NCI-H526 (cell line): ENCODE measurements at regions not wholly inside any gene's neighbourhood (a gene's known extent, or its start where the extent isn't known, plus 50 kb on each side); places are given as distances from the start of the nearest gene placed in this dataset.

ENCODE experiments used
- DNase-seq, 2 experiments: peaks; one replicate each; lab custom pipeline; 2025; lab: John Stamatoyannopoulos, UW

GRCh38 chr2:71891719-71892422 is 255.8 kb downstream of the CYP26B1 start:
- DNase-seq: no peak

GRCh38 chr2:71891155-71891554 is 256.5 kb downstream of the CYP26B1 start:
- DNase-seq: no peak

DNA sequence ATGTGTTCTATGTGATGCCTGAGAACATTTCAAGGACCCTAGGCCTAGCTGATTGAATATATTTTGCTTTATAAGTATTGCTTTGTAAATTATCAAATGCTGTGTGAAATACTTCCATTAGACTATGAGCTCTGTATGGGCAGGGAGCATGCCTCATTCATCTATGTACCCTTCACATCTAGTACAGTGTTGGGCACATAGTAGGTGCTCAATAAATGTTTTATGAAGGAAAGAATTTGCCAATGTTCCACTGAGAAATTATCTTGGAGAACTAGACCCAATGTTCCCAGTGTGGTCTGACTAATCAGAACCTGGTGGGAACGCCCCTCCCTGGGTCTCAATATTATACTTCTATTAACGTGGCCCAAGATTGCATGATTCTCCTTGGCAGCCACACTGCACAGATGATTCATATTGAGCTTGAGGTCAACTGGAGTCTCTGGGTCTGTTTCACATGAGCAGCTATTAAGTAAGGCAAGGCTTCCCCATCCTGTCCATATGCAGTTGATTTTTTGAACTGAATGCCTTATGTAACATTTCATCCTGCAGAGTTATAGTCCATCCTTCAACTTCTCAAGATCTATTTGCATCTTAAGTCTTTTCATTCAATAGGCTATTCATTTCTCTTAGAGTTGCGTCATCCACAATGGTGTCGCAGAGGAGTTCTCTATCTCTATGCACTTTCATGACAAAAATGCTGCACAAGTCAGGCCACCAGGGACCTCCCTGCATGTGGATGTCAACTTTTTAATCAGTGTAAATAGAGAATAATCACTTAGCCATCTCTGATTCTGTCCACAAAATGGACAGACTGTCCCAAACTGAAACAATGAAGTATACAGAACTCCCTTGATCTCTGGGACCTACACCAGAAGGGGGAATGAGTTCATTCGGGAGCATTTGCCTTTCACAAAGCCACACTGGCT is 257.6 kb downstream of the CYP26B1 start:
- no peak for DNase-seq

DNA sequence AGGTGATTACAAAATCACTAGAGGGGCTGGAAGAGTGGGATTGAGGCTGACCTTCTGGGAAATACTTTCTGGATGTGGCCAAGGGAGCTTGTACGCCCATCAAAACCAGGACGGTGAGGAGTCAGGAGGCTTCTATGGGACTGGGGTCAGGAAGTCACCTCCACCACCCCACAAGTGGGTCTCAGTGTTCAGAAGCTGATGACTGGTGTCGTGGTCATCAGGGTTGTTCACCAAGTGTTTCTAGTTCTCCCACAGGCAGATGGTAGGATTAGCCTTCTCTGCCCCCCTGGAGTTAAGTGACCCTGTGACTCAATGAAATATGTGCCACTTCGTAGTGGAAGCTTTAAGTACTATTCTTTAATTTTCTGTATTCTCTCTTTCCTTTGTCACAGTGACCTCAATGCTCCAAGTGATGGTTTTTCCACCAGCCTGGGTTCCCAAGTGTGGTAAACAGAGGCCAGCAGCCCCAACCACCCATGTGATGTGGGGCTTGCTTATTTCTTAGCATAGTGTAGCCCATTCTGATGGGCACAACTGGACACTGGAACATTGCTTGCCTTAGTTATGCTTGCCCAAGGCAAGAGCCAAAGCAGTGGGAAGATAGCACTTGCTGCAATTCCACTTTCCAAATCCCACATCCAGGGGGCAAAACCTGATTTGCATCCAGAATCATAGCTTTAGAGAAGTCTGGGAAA is 258.8 kb downstream of the CYP26B1 start:
- no peak for DNase-seq

GRCh38 chr2:71887196-71887595 is 260.5 kb downstream of the CYP26B1 start:
- no peak for DNase-seq

DNA sequence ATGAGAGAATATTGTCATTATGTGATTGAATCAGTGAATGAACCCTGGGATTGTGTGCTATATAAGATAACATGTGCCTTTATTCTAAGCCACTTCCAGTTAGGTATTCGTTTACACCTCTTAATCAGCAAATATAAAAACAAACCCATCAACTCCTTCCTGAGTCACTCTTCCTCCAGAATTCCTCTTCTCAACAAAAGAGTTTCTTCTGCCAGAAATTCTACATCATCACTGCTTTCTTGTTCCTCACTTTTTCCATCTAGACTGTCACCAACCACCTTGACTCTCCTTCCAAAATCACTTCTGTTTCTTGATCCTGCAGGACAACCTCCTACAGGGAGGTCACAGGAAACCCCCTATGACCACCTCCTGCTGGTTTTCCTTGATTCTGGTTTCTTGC is 261.4 kb downstream of the CYP26B1 start:
- no peak for DNase-seq

- DNase-seq: no peak
Observed at GRCh38 chr2:71884303-71885042, 263.2 kb downstream of the CYP26B1 start.

DNA sequence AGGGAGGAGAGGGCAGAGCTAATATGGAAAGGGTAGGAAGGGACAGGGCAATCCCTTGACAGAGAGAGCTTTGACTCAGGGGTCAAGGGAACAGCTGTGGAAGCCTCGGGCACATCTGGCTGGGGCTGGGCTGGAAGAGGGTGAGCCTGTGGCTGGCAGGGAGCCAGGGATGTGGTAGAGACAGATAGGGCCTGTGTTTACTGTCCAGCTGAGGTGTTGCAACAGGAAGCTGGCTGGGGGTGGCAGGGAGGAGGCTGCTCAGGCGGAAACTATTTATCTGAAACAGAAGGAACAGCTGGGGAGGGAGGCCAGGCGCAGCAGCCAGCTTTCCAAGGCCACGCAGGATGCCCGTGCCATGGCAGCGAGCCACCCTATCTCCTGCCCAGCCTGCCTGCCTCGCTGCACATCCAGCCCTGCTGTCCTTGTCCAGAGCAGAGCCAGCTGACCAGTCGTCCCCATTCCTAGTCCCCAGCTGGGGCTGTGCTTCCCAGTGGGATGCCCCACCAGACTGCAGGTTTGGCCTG is 264.7 kb downstream of the CYP26B1 start:
- no peak for DNase-seq

DNA sequence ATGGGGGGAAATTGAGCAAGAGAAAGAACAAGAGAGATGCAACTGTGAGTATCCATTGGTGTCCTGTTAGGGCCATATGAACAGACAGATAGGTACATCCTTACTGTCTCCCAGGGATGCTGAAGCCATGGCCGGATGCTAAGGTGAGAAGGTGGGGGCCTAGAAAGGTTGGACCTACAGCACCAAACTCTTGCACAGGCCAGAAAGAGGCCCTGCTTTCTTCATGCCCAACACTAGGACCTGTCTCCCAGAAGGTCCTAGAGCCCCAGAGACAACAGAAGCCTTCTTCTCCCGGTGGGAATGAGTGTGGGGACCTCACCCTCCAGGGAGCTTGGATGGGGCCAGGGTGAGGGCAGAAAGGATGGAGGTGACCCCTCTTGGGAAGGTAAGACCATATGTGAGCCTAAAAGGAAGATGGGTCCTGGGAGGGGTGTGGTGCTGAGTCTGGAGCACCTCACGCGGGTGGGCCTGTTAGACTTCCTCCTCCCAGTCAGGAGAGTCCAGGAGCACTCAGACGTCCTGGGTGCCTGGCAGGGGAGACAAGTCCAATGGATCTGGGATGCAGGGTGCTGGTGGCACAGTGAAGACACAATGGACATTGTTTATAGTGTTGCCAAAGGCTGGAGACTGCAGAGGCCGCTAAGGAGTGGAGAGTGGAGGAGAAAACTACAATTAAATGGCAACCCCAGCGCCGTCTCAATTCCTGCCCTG is 265.3 kb downstream of the CYP26B1 start:
- no peak for DNase-seq

DNA sequence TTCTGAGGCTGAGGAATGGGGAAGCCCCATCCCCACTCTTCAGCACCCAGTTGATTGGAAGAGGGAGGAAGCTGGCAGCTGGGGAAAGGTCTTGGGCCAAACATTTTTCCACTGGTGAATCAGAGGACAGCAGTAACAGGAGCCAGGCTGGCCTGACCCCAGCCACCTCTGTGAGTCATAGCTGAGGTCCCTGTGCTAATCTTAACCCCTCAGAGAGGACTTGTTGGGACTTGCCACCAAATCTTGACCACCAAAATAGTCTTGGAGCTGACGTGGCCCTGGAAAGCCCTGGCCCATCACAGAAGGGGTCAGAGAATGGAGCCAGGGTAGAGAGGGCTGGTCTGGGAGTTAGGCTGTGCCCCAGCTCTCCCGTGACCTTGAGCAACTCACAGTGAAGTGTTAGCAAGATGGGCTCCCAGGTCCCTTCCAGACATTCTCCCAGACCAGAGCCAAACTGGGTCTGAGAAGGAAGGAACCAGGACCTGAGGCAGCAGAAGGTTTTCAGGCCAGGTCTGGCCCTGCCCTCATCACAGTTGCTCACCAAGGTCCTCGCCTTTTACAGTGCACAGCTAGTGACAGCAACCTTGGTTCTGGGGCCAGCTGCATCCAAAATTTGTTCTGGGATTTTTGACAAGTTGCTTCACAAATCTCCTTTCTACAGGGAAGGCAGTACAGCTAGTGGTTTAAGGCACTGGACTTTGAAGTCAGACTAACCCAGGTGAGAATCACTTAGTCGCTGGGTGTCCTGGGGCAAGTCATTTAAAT is 266.6 kb downstream of the CYP26B1 start:
- DNase-seq: no peak

GRCh38 chr2:71880287-71880686 is 267.4 kb downstream of the CYP26B1 start:
- DNase-seq: no peak

GRCh38 chr2:71879509-71880184 is 268.0 kb downstream of the CYP26B1 start:
- DNase-seq: no peak

DNA sequence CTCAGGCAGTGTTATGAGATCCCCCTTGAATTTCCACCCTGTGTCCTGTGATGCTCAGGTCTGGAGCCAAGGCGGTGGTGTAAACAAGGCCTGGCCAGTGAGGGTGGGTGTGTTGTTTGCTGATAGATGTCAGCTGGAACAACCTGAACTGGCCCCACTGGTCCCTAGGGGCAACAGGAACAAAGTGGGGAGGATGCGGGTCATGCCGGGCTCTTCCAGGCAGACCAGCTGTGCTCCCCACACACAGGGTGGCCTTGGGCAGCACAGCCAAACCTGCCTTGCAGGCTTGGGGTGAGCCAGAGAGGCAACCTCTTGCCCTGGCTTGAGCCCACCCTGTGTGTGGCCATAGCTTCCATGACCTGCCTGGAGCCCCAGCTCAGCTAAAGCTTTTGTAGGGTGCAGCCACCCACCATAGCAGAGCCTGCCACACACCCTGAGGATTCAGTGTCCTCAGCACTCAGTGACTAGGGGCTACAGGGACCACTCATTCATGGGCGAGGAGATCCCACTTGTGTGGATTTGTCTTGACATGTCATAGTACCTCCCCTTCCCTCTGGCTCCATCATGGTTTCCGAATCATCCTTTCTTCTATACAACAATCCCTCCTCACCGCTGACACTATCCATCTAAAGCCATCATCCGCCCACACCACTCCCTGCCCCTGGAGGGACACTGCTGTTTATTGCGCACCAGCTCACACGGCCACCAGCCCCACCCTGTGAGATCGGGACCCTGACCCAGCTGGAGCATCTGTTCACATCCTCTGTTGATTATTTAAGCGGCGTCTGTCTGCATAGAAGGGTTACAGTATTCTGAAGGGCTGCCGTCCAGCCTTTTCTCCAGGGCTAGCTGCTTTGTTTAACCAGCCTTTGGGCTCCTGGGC is 268.8 kb downstream of the CYP26B1 start:
- no peak for DNase-seq

DNA sequence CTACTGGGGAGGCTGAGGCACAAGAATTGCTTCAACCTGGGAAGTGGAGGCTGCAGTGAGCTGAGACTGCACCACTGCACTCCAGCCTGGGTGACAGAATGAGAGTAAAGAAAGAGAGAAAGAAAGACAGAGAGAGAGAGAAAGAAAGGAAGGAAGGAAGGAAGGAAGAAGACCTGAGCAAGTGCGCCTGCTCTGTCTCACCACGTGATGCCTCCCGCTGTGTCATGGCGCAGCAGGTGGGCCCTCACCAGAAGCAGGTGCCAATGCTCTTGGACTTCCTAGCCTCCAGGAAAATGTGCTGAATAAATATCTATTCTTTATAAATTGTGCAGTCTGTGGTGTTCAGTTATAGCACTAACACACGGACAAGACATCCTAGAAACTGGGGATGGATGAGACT is 270.0 kb downstream of the CYP26B1 start:
- no peak for DNase-seq

DNA sequence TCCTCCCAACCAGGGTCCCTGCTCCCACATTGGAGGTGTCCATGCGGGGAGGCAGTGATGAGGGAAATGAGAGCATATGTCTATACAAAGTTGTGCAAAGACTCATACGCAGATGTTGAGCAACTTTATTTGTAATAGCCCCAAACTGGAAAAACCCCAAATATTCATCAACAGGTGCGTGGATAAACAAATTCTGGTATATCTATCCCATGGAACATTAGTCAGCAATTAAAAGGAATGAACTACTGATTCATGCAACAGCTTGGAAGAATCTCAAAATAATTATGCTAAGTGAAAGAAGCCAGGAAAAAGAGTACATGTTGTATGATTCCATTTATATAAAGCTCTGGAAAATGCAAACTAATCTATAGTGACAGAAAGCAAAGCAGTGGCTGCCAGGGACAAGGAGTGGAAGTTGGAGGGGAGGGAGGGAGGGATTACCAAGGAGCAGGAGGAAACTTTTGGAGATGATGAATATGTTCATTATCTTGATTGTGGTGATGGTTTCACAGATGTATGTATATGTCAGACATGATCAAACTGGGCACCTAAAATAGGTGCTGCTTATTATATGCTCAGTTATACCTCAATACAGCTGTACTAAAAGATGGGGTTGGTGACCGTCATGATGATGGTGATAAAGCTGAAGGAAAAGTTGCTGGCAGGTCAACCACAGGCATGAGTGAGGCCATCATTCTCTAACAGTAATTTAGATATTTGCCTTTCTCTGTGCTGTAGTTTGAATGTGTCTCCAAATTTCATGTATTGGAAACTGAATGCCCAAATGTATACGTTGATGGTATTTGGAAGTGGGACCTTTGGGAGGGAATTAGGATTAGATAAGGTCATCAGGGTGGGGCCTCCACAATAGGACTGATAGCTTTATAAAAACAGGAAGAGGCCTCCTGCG is 270.9 kb downstream of the CYP26B1 start:
- no peak for DNase-seq

- DNase-seq: no peak
Observed at GRCh38 chr2:71872466-71873051, 275.1 kb downstream of the CYP26B1 start.

GRCh38 chr2:71865391-71865965 is 282.2 kb downstream of the CYP26B1 start:
- no peak for DNase-seq
